ENCODE measurements at regions not wholly inside any gene's neighbourhood (a gene's known extent, or its start where the extent isn't known, plus 50 kb on each side); places are given as distances from the start of the nearest gene placed in this dataset.
"Not testable (repeated sequence)": the region's sequence is repeated elsewhere in the genome, so short reads cannot be mapped to it uniquely, and the experiment has no call there.

GRCh38 chr7:32739749-32740148, 151.8 kb downstream of the KBTBD2 start:
- H3K27me3 ChIP-seq (ENCODE audit: control insufficient read depth, insufficient read depth, low read length, poor library complexity, severe bottlenecking); H3K4me3 ChIP-seq (ENCODE audit: insufficient read depth, low read depth, low read length): not testable (repeated sequence)

GRCh38 chr7:32738390-32738789, 153.2 kb downstream of the KBTBD2 start:
- H3K4me1 ChIP-seq (ENCODE audit: control insufficient read depth, insufficient read depth, low read length); H3K27me3 ChIP-seq (ENCODE audit: control insufficient read depth, insufficient read depth, low read length, poor library complexity, severe bottlenecking); H3K36me3 ChIP-seq (ENCODE audit: control insufficient read depth, insufficient read depth, low read length); H3K4me3 ChIP-seq (ENCODE audit: insufficient read depth, low read depth, low read length); H3K9me3 ChIP-seq (ENCODE audit: control insufficient read depth, low read length); H3K27ac ChIP-seq (ENCODE audit: insufficient read depth, low read depth, low read length, poor library complexity, severe bottlenecking): not testable (repeated sequence)
- 92 to 93% methylated on average over 3 of the region's 3 CpGs for WGBS, 2 experiments

More at GRCh38 chr7:32739749-32740148, 151.8 kb downstream of the KBTBD2 start:
- not testable (repeated sequence) for H3K36me3 ChIP-seq (ENCODE audit: control insufficient read depth, insufficient read depth, low read length); H3K4me1 ChIP-seq (ENCODE audit: control insufficient read depth, insufficient read depth, low read length); H3K9me3 ChIP-seq (ENCODE audit: control insufficient read depth, low read length); H3K27ac ChIP-seq (ENCODE audit: insufficient read depth, low read depth, low read length, poor library complexity, severe bottlenecking)
- no CpG with 5 or more reads among the region's 1 CpG for WGBS, 2 experiments

GRCh38 chr7:32732767-32733166, 158.8 kb downstream of the KBTBD2 start:
- 62 to 92% methylated on average over 3 to 4 of the region's 4 CpGs for WGBS, 2 experiments
- not testable (repeated sequence) for H3K27ac ChIP-seq (ENCODE audit: insufficient read depth, low read depth, low read length, poor library complexity, severe bottlenecking); H3K9me3 ChIP-seq (ENCODE audit: control insufficient read depth, low read length); H3K27me3 ChIP-seq (ENCODE audit: control insufficient read depth, insufficient read depth, low read length, poor library complexity, severe bottlenecking); H3K36me3 ChIP-seq (ENCODE audit: control insufficient read depth, insufficient read depth, low read length); H3K4me1 ChIP-seq (ENCODE audit: control insufficient read depth, insufficient read depth, low read length); H3K4me3 ChIP-seq (ENCODE audit: insufficient read depth, low read depth, low read length)

- WGBS, 2 experiments: 2 to 7% methylated on average over 3 to 4 of the region's 5 CpGs
- not testable (repeated sequence) for H3K27ac ChIP-seq (ENCODE audit: insufficient read depth, low read depth, low read length, poor library complexity, severe bottlenecking); H3K4me1 ChIP-seq (ENCODE audit: control insufficient read depth, insufficient read depth, low read length); H3K9me3 ChIP-seq (ENCODE audit: control insufficient read depth, low read length); H3K36me3 ChIP-seq (ENCODE audit: control insufficient read depth, insufficient read depth, low read length); H3K27me3 ChIP-seq (ENCODE audit: control insufficient read depth, insufficient read depth, low read length, poor library complexity, severe bottlenecking)
- H3K4me3 ChIP-seq (ENCODE audit: insufficient read depth, low read depth, low read length): peak overlapping the region; percentile 61
Measured at GRCh38 chr7:32729335-32729675, 162.3 kb downstream of the KBTBD2 start.

GRCh38 chr7:32728412-32729334, 162.9 kb downstream of the KBTBD2 start:
- H3K36me3 ChIP-seq (ENCODE audit: control insufficient read depth, insufficient read depth, low read length); H3K9me3 ChIP-seq (ENCODE audit: control insufficient read depth, low read length); H3K4me1 ChIP-seq (ENCODE audit: control insufficient read depth, insufficient read depth, low read length); H3K27me3 ChIP-seq (ENCODE audit: control insufficient read depth, insufficient read depth, low read length, poor library complexity, severe bottlenecking): not testable (repeated sequence)
- peak overlapping the region; percentile 83 for H3K27ac ChIP-seq (ENCODE audit: insufficient read depth, low read depth, low read length, poor library complexity, severe bottlenecking)
- peak overlapping the region; percentile 61 for H3K4me3 ChIP-seq (ENCODE audit: insufficient read depth, low read depth, low read length)
- WGBS, 2 experiments: 0% methylated on average over 91 of the region's 111 CpGs

GRCh38 chr7:32727483-32728411, 163.8 kb downstream of the KBTBD2 start:
- H3K9me3 ChIP-seq (ENCODE audit: control insufficient read depth, low read length); H3K4me1 ChIP-seq (ENCODE audit: control insufficient read depth, insufficient read depth, low read length); H3K27me3 ChIP-seq (ENCODE audit: control insufficient read depth, insufficient read depth, low read length, poor library complexity, severe bottlenecking); H3K36me3 ChIP-seq (ENCODE audit: control insufficient read depth, insufficient read depth, low read length): not testable (repeated sequence)
- Histone ChIP-seq H3K4me3 (ENCODE audit: insufficient read depth, low read depth, low read length) (peak overlapping the region; percentile 61), H3K27ac (ENCODE audit: insufficient read depth, low read depth, low read length, poor library complexity, severe bottlenecking) (peak overlapping the region; percentile 83)
- 1 to 5% methylated on average over 53 to 60 of the region's 66 CpGs for WGBS, 2 experiments

- WGBS, 2 experiments: 95 to 100% methylated on average over 4 of the region's 4 CpGs
- H3K27me3 ChIP-seq (ENCODE audit: control insufficient read depth, insufficient read depth, low read length, poor library complexity, severe bottlenecking); H3K36me3 ChIP-seq (ENCODE audit: control insufficient read depth, insufficient read depth, low read length); H3K4me1 ChIP-seq (ENCODE audit: control insufficient read depth, insufficient read depth, low read length); H3K9me3 ChIP-seq (ENCODE audit: control insufficient read depth, low read length); H3K4me3 ChIP-seq (ENCODE audit: insufficient read depth, low read depth, low read length); H3K27ac ChIP-seq (ENCODE audit: insufficient read depth, low read depth, low read length, poor library complexity, severe bottlenecking): not testable (repeated sequence)
Measured at GRCh38 chr7:32722837-32723236, 168.7 kb downstream of the KBTBD2 start.

- no peak overlapping the region for H3K4me3 ChIP-seq (ENCODE audit: insufficient read depth, low read depth, low read length)
- no peaks in the 10 kb centered on the region for H3K36me3 ChIP-seq (ENCODE audit: control insufficient read depth, insufficient read depth, low read length)
- no peaks in the 10 kb centered on the region for H3K4me1 ChIP-seq (ENCODE audit: control insufficient read depth, insufficient read depth, low read length)
- H3K27me3 ChIP-seq (ENCODE audit: control insufficient read depth, insufficient read depth, low read length, poor library complexity, severe bottlenecking): no peaks in the 10 kb centered on the region
- no peak overlapping the region for H3K27ac ChIP-seq (ENCODE audit: insufficient read depth, low read depth, low read length, poor library complexity, severe bottlenecking)
- H3K9me3 ChIP-seq (ENCODE audit: control insufficient read depth, low read length): no peaks in the 10 kb centered on the region
- WGBS, 2 experiments: 86 to 94% methylated on average over 1 of the region's 1 CpG
Measured at GRCh38 chr7:32694182-32694581, 197.4 kb downstream of the KBTBD2 start.

- not testable (repeated sequence) for H3K4me1 ChIP-seq (ENCODE audit: control insufficient read depth, insufficient read depth, low read length); H3K27ac ChIP-seq (ENCODE audit: insufficient read depth, low read depth, low read length, poor library complexity, severe bottlenecking); H3K36me3 ChIP-seq (ENCODE audit: control insufficient read depth, insufficient read depth, low read length); H3K4me3 ChIP-seq (ENCODE audit: insufficient read depth, low read depth, low read length); H3K27me3 ChIP-seq (ENCODE audit: control insufficient read depth, insufficient read depth, low read length, poor library complexity, severe bottlenecking); H3K9me3 ChIP-seq (ENCODE audit: control insufficient read depth, low read length)
- 87 to 89% methylated on average over 7 of the region's 7 CpGs for WGBS, 2 experiments
Measured at GRCh38 chr7:32691965-32692815, 196.9 kb downstream of the AVL9 start.

GRCh38 chr7:32688092-32688491, 192.8 kb downstream of the AVL9 start:
- not testable (repeated sequence) for H3K4me3 ChIP-seq (ENCODE audit: insufficient read depth, low read depth, low read length); H3K9me3 ChIP-seq (ENCODE audit: control insufficient read depth, low read length); H3K27ac ChIP-seq (ENCODE audit: insufficient read depth, low read depth, low read length, poor library complexity, severe bottlenecking); H3K4me1 ChIP-seq (ENCODE audit: control insufficient read depth, insufficient read depth, low read length); H3K27me3 ChIP-seq (ENCODE audit: control insufficient read depth, insufficient read depth, low read length, poor library complexity, severe bottlenecking); H3K36me3 ChIP-seq (ENCODE audit: control insufficient read depth, insufficient read depth, low read length)
- WGBS, 2 experiments: 79 to 81% methylated on average over 13 of the region's 13 CpGs

Data from ectodermal cell (in vitro differentiated cells).